ENCODE measurements at regions not wholly inside any gene's neighbourhood (a gene's known extent, or its start where the extent isn't known, plus 50 kb on each side); places are given as distances from the start of the nearest gene placed in this dataset.

DNA sequence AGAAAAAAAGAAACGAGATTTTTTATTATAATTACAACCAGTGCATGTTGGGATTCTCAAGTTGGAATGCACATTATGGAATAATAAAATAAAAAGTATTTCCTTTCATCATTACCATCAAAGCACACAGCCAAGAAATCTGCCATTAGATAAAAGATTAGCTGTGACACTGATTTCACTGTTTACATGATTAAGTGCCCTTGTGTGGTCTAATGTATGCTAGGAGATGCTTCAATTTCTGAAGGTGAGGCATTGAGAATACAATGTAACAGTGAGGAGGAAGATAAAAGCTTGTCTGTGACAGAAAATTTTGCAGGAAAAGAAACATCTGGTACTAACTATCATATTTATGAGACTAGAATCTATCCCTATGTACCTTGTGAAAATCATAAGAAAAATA is 409.7 kb upstream of the PRMT6 start:
- intact Hi-C loops (cut with micrococcal nuclease), result no loop called here
- Histone ChIP-seq H3K4me1 (ENCODE audit: control insufficient read depth, extremely low read depth, insufficient read depth, low read length) (no peaks in the 10 kb centered on the region), H3K79me2 (ENCODE audit: control insufficient read depth, insufficient read depth, low read length) (no peaks in the 10 kb centered on the region), H3K27me3 (ENCODE audit: control insufficient read depth in 2 of 2, insufficient read depth in 2 of 2, low read length in 2 of 2) (no peaks in the 10 kb centered on the region), H3K4me3 (replicated peaks in 1 of 3; ENCODE audit: insufficient read depth in 1 of 3, low read depth in 1 of 3, low read length in 3 of 3) (no peak overlapping the region), H4K20me1 (replicated peaks; ENCODE audit: control insufficient read depth, extremely low read depth, insufficient read depth, low read length) (no peaks in the 10 kb centered on the region), H3K36me3 (ENCODE audit: control insufficient read depth in 2 of 2, extremely low read depth in 1 of 2, insufficient read depth in 2 of 2, low read length in 2 of 2) (no peaks in the 10 kb centered on the region), H3K4me2 (ENCODE audit: insufficient read depth, low read length) (no peak overlapping the region), H2AFZ (ENCODE audit: low read depth, low read length) (no peak overlapping the region), H3K9me3 (replicated peaks; ENCODE audit: control insufficient read depth, insufficient read depth, low read length) (peaks cover 2% of the 10 kb centered on the region), H3K27ac (ENCODE audit: insufficient read depth, low read depth, low read length) (no peak overlapping the region), H3K9ac (replicated peaks; ENCODE audit: extremely low read depth, insufficient read depth, low read length) (no peak overlapping the region), H3K9me1 (replicated peaks; ENCODE audit: control insufficient read depth, extremely low read depth, insufficient read depth, low read length) (no peaks in the 10 kb centered on the region)
- BruUV-seq (replicated peaks), result no TSS peak
- ChIA-PET POLR2A (no interaction called here), CTCF (no interaction called here)
- DNase-seq (ENCODE audit: low read depth, low spot score) (no peak), FAIRE-seq (no peak)
- dilution Hi-C loops (cut with MboI; ENCODE audit: extremely low pct_ligation_motif_present, low sequenced_read_pairs), result no loop called here
- no peak for TF ChIP-seq MYC (IDR thresholded peaks at IDR 0.05; ENCODE audit: low read depth, low read length)
- TF ChIP-seq POLR2AphosphoS5 (IDR thresholded peaks at IDR 0.05; ENCODE audit: insufficient read depth, low read depth, low read length), result no peak
- no peak for TF ChIP-seq FOS (IDR thresholded peaks at IDR 0.05; ENCODE audit: borderline replicate concordance, insufficient read depth, low read length)
- no peak for TF ChIP-seq GATA2 (IDR thresholded peaks at IDR 0.05; ENCODE audit: insufficient read depth, insufficient read length, low read depth, low read length)
- TF ChIP-seq POLR2A (IDR thresholded peaks at IDR 0.05; ENCODE audit: low read depth, low read length), result no peak
- no peak for TF ChIP-seq EZH2 (IDR thresholded peaks at IDR 0.05; ENCODE audit: borderline replicate concordance, low read depth, low read length, severe bottlenecking)
- TF ChIP-seq JUN (IDR thresholded peaks at IDR 0.05; ENCODE audit: borderline replicate concordance, insufficient read depth, insufficient read length, low read depth), result no peak
- TF ChIP-seq, protein P1, sequence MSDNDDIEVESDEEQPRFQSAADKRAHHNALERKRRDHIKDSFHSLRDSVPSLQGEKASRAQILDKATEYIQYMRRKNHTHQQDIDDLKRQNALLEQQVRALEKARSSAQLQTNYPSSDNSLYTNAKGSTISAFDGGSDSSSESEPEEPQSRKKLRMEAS (IDR thresholded peaks at IDR 0.05; ENCODE audit: insufficient read depth, insufficient read length), result no peak
- TF ChIP-seq, protein P2, sequence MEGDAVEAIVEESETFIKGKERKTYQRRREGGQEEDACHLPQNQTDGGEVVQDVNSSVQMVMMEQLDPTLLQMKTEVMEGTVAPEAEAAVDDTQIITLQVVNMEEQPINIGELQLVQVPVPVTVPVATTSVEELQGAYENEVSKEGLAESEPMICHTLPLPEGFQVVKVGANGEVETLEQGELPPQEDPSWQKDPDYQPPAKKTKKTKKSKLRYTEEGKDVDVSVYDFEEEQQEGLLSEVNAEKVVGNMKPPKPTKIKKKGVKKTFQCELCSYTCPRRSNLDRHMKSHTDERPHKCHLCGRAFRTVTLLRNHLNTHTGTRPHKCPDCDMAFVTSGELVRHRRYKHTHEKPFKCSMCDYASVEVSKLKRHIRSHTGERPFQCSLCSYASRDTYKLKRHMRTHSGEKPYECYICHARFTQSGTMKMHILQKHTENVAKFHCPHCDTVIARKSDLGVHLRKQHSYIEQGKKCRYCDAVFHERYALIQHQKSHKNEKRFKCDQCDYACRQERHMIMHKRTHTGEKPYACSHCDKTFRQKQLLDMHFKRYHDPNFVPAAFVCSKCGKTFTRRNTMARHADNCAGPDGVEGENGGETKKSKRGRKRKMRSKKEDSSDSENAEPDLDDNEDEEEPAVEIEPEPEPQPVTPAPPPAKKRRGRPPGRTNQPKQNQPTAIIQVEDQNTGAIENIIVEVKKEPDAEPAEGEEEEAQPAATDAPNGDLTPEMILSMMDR (IDR thresholded peaks at IDR 0.05; ENCODE audit: extremely low read depth in 1 of 2, insufficient read depth in 1 of 2, low read depth in 1 of 2, low read length in 2 of 2), result no peak

Measured in endothelial cell of umbilical vein (primary cell).